ENCODE measurements at regions not wholly inside any gene's neighbourhood (a gene's known extent, or its start where the extent isn't known, plus 50 kb on each side); places are given as distances from the start of the nearest gene placed in this dataset.

DNA sequence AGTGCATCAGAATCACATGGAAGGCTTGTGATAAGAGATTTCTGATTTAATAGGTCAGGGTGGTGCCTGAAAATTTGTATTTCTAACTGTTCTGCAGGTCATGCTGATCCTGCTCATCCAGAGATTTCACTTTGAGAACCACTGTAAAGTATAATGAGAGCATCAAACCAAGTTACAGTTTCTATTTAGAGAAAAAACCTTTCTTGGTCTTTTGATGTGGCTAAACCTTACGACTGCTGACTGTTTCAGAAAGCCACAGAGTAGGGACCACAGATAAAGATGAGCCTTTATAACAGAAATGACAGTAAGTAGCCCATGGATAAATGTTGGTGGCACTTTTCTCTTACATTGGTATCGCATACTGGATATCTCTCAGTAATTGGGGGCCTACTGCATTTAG is 109.4 kb upstream of the FANCL start (continued):
- TF ChIP-seq, protein P1, sequence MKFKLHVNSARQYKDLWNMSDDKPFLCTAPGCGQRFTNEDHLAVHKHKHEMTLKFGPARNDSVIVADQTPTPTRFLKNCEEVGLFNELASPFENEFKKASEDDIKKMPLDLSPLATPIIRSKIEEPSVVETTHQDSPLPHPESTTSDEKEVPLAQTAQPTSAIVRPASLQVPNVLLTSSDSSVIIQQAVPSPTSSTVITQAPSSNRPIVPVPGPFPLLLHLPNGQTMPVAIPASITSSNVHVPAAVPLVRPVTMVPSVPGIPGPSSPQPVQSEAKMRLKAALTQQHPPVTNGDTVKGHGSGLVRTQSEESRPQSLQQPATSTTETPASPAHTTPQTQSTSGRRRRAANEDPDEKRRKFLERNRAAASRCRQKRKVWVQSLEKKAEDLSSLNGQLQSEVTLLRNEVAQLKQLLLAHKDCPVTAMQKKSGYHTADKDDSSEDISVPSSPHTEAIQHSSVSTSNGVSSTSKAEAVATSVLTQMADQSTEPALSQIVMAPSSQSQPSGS (IDR thresholded peaks at IDR 0.05; ENCODE audit: low read length) = peak; percentile 86
- no peak for TF ChIP-seq RFX5 (IDR thresholded peaks at IDR 0.05; ENCODE audit: low read depth, low read length)
- no peak for TF ChIP-seq POLR2AphosphoS5 (IDR thresholded peaks at IDR 0.05; ENCODE audit: low read length)
- no peak for TF ChIP-seq SREBF1 (IDR thresholded peaks at IDR 0.05; ENCODE audit: low read length)
- peak; percentile 93 for TF ChIP-seq FOXM1 (IDR thresholded peaks at IDR 0.05; ENCODE audit: low read depth, low read length)
- TF ChIP-seq, protein P2, sequence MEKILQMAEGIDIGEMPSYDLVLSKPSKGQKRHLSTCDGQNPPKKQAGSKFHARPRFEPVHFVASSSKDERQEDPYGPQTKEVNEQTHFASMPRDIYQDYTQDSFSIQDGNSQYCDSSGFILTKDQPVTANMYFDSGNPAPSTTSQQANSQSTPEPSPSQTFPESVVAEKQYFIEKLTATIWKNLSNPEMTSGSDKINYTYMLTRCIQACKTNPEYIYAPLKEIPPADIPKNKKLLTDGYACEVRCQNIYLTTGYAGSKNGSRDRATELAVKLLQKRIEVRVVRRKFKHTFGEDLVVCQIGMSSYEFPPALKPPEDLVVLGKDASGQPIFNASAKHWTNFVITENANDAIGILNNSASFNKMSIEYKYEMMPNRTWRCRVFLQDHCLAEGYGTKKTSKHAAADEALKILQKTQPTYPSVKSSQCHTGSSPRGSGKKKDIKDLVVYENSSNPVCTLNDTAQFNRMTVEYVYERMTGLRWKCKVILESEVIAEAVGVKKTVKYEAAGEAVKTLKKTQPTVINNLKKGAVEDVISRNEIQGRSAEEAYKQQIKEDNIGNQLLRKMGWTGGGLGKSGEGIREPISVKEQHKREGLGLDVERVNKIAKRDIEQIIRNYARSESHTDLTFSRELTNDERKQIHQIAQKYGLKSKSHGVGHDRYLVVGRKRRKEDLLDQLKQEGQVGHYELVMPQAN (conservative IDR thresholded peaks at IDR 0.05) = no peak
- TF ChIP-seq IKZF1 (conservative IDR thresholded peaks at IDR 0.05) = peak; percentile 61
- no peak for TF ChIP-seq JUND (IDR thresholded peaks at IDR 0.05; ENCODE audit: low read depth, low read length)
- TF ChIP-seq, protein P3, sequence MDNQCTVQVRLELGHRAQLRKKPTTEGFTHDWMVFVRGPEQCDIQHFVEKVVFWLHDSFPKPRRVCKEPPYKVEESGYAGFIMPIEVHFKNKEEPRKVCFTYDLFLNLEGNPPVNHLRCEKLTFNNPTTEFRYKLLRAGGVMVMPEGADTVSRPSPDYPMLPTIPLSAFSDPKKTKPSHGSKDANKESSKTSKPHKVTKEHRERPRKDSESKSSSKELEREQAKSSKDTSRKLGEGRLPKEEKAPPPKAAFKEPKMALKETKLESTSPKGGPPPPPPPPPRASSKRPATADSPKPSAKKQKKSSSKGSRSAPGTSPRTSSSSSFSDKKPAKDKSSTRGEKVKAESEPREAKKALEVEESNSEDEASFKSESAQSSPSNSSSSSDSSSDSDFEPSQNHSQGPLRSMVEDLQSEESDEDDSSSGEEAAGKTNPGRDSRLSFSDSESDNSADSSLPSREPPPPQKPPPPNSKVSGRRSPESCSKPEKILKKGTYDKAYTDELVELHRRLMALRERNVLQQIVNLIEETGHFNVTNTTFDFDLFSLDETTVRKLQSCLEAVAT (IDR thresholded peaks at IDR 0.05) = peak; percentile 58
- TF ChIP-seq MEF2A (IDR thresholded peaks at IDR 0.05; ENCODE audit: insufficient read depth, low read depth, low read length) = peak; percentile 89

Measured in GM12878 (cell line).